Right lobe of liver (tissue), 6 donors: ENCODE measurements at regions not wholly inside any gene's neighbourhood (a gene's known extent, or its start where the extent isn't known, plus 50 kb on each side); places are given as distances from the start of the nearest gene placed in this dataset.

Experiments
- ATAC-seq, 4 donors: fragments of 200-7000 bp; cut with Tn5 transposase; one replicate each; pipeline ENCODE4 v1.9.1; 2020; ENCODE audit warnings: mild to moderate bottlenecking in 4 of 4, moderate library complexity in 4 of 4
- DNase-seq, 3 donors: peaks; one replicate each; pipeline ENCODE4 v3.0.0-alpha.2; 2020
- H3K27ac ChIP-seq, 3 donors: fragments of 200-600 bp; one replicate each; pipeline ENCODE4 v1.8.0; 2022
- H3K27me3 ChIP-seq, 2 donors: fragments of 200-600 bp; one replicate each; pipeline ENCODE4 v1.8.0; 2022
- H3K36me3 ChIP-seq, 4 donors: fragments of 200-600 bp; sonication (generic) in 1 of 4; one replicate each; pipeline versions ENCODE4 v1.5.1 to v1.8.0; 2017 to 2022; ENCODE audit warnings: control low read depth in 1 of 4
- H3K4me1 ChIP-seq, 4 donors: fragments of 200-600 bp; sonication (generic) in 1 of 4; one replicate each; pipeline versions ENCODE4 v1.5.1 to v1.8.0; 2017 to 2022; ENCODE audit warnings: control low read depth in 1 of 4
- H3K4me3 ChIP-seq, 3 donors: fragments of 200-600 bp; one replicate each; pipeline ENCODE4 v1.8.0; 2022
- H3K9me3 ChIP-seq, 4 donors: fragments of 200-600 bp; sonication (generic) in 1 of 4; one replicate each; pipeline versions ENCODE4 v1.5.1 to v1.8.0; 2017 to 2022; ENCODE audit warnings: control low read depth in 1 of 4
- CTCF ChIP-seq, 4 donors: fragments of 200-600 bp in 3 of 4; fragments of 450-650 bp in 1 of 4; IDR thresholded peaks; one replicate each; pipeline versions ENCODE4 v1.5.1 to v1.8.0; 2016 to 2022; ENCODE audit warnings: antibody characterized with exemption in 4 of 4, mild to moderate bottlenecking in 2 of 4
- POLR2A ChIP-seq: fragments of 450-650 bp; IDR thresholded peaks from one replicate; pipeline ENCODE4 v1.6.1; 2017; ENCODE audit warnings: antibody characterized with exemption, mild to moderate bottlenecking
- WGBS: methylation state at CpG from one replicate; pipeline ENCODE4 v1.1.6; 2018; ENCODE audit warnings: low coverage, low lambda C conversion rate; ENCODE audit not compliant: insufficient coverage; ENCODE audit errors: missing lambda C conversion rate; 5-methylcytosine and 5-hydroxymethylcytosine counted together
- intact Hi-C, 2 donors: fragments of 100-400 bp; cut with DNase I; formaldehyde crosslinking; loops; one replicate each; pipeline versions ENCODE4 v1.11.2 to v1.14.1; 2022
- donor health status: DM: no; HTN: yes; CAD: no.
- donor health status: DM: no; HTN: no; CAD: no.
- donor health status: DM: no; HTN: no; CAD: no.
- donor health status: DM: no; HTN: yes; CAD: no.
- donor health status: DM: no; HTN: yes; CAD: no.

- Histone ChIP-seq H3K4me3 (no peak overlapping the region), H3K4me1 (no peaks in the 10 kb centered on the region), H3K27me3 (no peaks in the 10 kb centered on the region), H3K36me3 (no peaks in the 10 kb centered on the region), H3K9me3 (no peaks in the 10 kb centered on the region), H3K27ac (no peak overlapping the region)
- no peak for ATAC-seq
- 60% methylated on average over 2 of the region's 5 CpGs for WGBS
- intact Hi-C loops, result no loop called here
- TF ChIP-seq POLR2A (no peak), CTCF (IDR thresholded peaks at IDR 0.05) (no peak)
- DNase-seq, result no peak
These were observed 243.5 kb downstream of the BCL11B start for GRCh38 chr14:99028521-99028920.

- no peaks in the 10 kb centered on the region for H3K4me1 ChIP-seq
- intact Hi-C loops, result no loop called here
- H3K27me3 ChIP-seq, result no peaks in the 10 kb centered on the region
- TF ChIP-seq POLR2A, result no peak
- TF ChIP-seq CTCF (IDR thresholded peaks at IDR 0.05), result no peak
- WGBS, result 45% methylated on average over 8 of the region's 14 CpGs
- ATAC-seq (no peak), DNase-seq (no peak)
- H3K36me3 ChIP-seq, result no peaks in the 10 kb centered on the region
- no peak overlapping the region for H3K4me3 ChIP-seq
- H3K9me3 ChIP-seq, result no peaks in the 10 kb centered on the region
- no peak overlapping the region for H3K27ac ChIP-seq
These were observed 242.7 kb downstream of the BCL11B start for GRCh38 chr14:99029145-99029915.

GRCh38 chr14:99029916-99030305 is 242.1 kb downstream of the BCL11B start:
- no peak overlapping the region for H3K27ac ChIP-seq
- TF ChIP-seq CTCF (IDR thresholded peaks at IDR 0.05) (no peak), POLR2A (no peak)
- no peaks in the 10 kb centered on the region for H3K4me1 ChIP-seq
- intact Hi-C loops, result no loop called here
- DNase-seq (no peak), ATAC-seq (no peak)
- WGBS, result 17% methylated on average over 2 of the region's 5 CpGs
- H3K27me3 ChIP-seq, result no peaks in the 10 kb centered on the region
- H3K4me3 ChIP-seq, result no peak overlapping the region
- no peaks in the 10 kb centered on the region for H3K9me3 ChIP-seq
- H3K36me3 ChIP-seq, result no peaks in the 10 kb centered on the region

- no peak overlapping the region for H3K4me3 ChIP-seq
- no peaks in the 10 kb centered on the region for H3K9me3 ChIP-seq
- 33% methylated on average over 1 of the region's 2 CpGs for WGBS
- no peaks in the 10 kb centered on the region for H3K4me1 ChIP-seq
- H3K27ac ChIP-seq, result no peak overlapping the region
- intact Hi-C loops, result no loop called here
- no peak for TF ChIP-seq CTCF (IDR thresholded peaks at IDR 0.05)
- TF ChIP-seq POLR2A, result no peak
- no peaks in the 10 kb centered on the region for H3K27me3 ChIP-seq
- no peaks in the 10 kb centered on the region for H3K36me3 ChIP-seq
- no peak for ATAC-seq
- DNase-seq, result no peak
These were observed 241.5 kb downstream of the BCL11B start for GRCh38 chr14:99030454-99030853.
